H54 (cell line): ENCODE measurements at regions not wholly inside any gene's neighbourhood (a gene's known extent, or its start where the extent isn't known, plus 50 kb on each side); places are given as distances from the start of the nearest gene placed in this dataset.
"Not testable (repeated sequence)": the region's sequence is repeated elsewhere in the genome, so short reads cannot be mapped to it uniquely, and the experiment has no call there.

Source experiments
- DNase-seq: peaks from one replicate; pipeline ENCODE4 v3.0.0; 2011; ENCODE audit warnings: low spot score, mixed read lengths; ENCODE audit not compliant: insufficient read length
- FAIRE-seq: peaks from 3 replicates; lab custom pipeline; 2011; peaks lifted over from hg19 to GRCh38; lab: Jason Lieb, UNC
- POLR2A ChIP-seq: IDR thresholded peaks from 2 replicates; pipeline ENCODE4 v1.6.1; 2011; ENCODE audit warnings: low read depth, mild to moderate bottlenecking, low read length

GRCh38 chr3:27616031-27616430 lies 106.1 kb downstream of the EOMES start:
- no peak for TF ChIP-seq POLR2A
- no peak for DNase-seq
- no peak for FAIRE-seq

- TF ChIP-seq POLR2A, result no peak
- FAIRE-seq, result no peak
- no peak for DNase-seq
Observed at GRCh38 chr3:27615555-27615954, 106.6 kb downstream of the EOMES start.

GRCh38 chr3:27614592-27614991 lies 107.5 kb downstream of the EOMES start:
- TF ChIP-seq POLR2A, result no peak
- FAIRE-seq (no peak), DNase-seq (no peak)

GRCh38 chr3:27613846-27614500 lies 108.2 kb downstream of the EOMES start:
- no peak for FAIRE-seq
- no peak for DNase-seq
- TF ChIP-seq POLR2A, result no peak

- FAIRE-seq, result no peak
- DNase-seq, result no peak
- TF ChIP-seq POLR2A, result no peak
Observed at GRCh38 chr3:27610800-27611525, 111.2 kb downstream of the EOMES start.

GRCh38 chr3:27607370-27607769 lies 114.8 kb downstream of the EOMES start:
- DNase-seq, result no peak
- no peak for TF ChIP-seq POLR2A
- no peak for FAIRE-seq

- DNase-seq (no peak), FAIRE-seq (no peak)
- TF ChIP-seq POLR2A, result no peak
Observed at GRCh38 chr3:27606537-27606936, 115.6 kb downstream of the EOMES start.

GRCh38 chr3:27601311-27601710 lies 117.1 kb upstream of the SLC4A7 start:
- FAIRE-seq, DNase-seq: not testable (repeated sequence)

GRCh38 chr3:27599741-27600140 lies 115.6 kb upstream of the SLC4A7 start:
- not testable (repeated sequence) for FAIRE-seq, DNase-seq

GRCh38 chr3:27596921-27597320 lies 112.7 kb upstream of the SLC4A7 start:
- FAIRE-seq, result peak; percentile 61

GRCh38 chr3:27596334-27596841 lies 112.2 kb upstream of the SLC4A7 start:
- no peak for FAIRE-seq
- no peak for TF ChIP-seq POLR2A
- DNase-seq, result no peak

More at GRCh38 chr3:27596921-27597320, 112.7 kb upstream of the SLC4A7 start:
- DNase-seq, result no peak
- TF ChIP-seq POLR2A, result no peak

- TF ChIP-seq POLR2A, result no peak
- no peak for FAIRE-seq
- DNase-seq, result no peak
Observed at GRCh38 chr3:27594096-27594690, 110.0 kb upstream of the SLC4A7 start.

GRCh38 chr3:27593173-27593572 lies 109.0 kb upstream of the SLC4A7 start:
- FAIRE-seq, result no peak
- TF ChIP-seq POLR2A, result no peak
- no peak for DNase-seq
